HG03196 (cell line): ENCODE measurements at regions not wholly inside any gene's neighbourhood (a gene's known extent, or its start where the extent isn't known, plus 50 kb on each side); places are given as distances from the start of the nearest gene placed in this dataset.

Experiments used
- ATAC-seq: cut with Tn5 transposase; IDR thresholded peaks from one replicate; pipeline ENCODE4 v1.9.1; 2021; ENCODE audit not compliant: unreplicated experiment

DNA sequence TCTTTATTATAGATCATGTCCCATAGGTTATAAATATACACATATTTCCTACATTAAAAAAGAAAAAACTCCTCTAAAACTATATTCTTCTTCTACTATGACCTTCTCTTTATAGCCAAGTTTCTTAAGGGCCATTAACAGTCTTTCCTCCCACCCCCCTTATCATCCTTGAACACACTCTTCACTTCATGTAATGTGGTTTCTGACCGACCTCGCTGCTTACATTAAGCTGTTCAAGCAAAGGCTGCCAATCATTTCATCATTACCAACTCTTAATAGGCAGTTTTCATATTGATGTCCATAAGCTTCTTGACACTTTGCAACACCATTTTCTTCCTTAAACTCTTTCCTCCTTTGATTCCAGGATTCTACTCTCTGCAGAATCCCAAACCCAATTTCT lies 283.0 kb upstream of the PCSK5 start:
- no peak for ATAC-seq

DNA sequence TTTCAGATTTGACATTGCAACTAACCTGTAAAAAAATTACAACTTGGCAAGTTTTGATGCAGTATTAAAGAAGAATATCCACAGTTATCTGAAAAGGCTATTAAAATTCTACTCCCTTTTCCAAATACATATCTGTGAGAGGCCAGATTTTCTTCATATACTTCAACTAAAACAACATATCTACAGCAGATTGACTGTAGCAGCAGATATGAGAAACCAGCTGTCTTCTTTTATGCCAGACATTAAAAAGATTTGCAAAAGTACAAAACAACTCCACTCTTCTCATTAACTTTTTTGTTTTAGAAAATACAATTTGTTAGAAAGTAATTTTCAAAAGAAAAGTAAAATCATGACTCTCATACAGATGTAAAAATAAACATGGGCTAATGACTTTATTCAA lies 281.1 kb upstream of the PCSK5 start:
- no peak for ATAC-seq

DNA sequence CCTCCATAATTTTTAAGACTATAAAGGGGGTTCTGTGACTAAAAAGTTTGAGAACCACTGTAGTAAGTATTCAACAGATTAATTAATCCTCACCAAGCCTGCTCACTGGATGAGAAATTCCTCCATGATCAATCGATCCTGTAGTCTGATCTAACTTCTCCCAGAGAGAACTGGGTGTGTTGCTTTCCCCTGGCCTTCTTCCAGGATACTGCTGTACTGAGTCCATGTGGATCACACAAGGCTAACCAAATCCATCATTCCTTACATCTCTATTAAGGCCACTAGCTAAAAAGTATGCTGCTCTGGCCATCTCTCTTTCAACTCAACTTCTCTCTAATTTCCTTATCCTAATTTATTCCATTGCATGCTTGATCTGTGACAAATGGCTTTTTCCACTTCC lies 280.2 kb upstream of the PCSK5 start:
- ATAC-seq = no peak

DNA sequence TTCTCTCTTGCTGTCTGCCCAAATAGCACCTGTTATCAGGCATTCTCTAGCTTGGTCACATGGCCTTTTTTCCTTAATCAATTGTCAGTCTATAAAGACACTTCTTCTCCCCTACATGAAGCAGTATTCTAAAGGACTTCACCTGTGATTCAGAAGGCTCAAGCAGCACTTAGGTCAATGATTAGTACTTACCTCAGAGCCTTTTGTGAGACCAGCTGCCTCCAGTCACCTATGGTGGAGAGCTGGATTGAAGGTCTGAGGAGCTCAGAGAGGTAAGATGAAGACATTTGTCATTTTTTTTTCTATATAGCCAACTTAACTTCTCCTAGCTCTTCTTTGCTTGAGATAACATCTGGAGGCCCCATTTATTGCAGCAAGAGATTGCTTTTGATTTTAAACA lies 278.3 kb upstream of the PCSK5 start:
- ATAC-seq = no peak

DNA sequence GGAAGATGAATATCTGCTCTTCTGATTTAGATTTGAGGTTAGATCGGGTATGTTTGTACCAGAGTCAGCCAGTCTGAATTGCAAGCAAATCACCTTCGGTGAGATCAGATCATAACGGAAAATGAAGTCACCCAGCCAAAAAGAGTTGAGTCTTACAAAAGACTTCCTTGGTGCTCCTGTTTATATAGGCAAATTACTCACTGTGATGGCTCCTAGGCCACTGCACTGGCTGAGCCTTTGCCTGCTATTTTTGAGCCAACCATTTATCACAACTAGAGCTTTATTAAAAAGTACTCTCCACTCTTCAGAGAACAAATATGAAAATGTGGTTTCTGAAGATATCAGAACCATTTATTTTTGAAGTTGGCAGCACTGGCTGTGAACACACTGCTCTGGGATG lies 277.7 kb upstream of the PCSK5 start:
- ATAC-seq = no peak

DNA sequence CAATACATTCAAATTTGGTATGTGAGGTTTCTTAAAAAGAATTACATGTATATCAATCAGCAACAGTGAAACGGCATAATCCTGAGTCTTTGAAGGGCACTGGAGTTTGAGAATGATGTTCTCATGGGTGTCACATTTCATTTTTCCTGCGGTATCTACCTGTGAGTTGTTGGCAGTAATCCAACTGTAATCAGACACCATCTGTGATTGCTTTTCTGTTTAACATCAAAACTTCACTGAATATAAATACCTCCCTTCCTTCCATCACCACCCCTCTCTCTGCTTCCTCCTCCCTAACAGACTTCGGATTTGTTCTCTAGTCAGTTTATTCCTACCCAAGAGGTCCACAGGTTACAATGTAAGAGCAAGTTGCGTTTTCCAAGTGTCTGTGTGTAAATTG lies 275.2 kb upstream of the PCSK5 start:
- ATAC-seq = no peak

DNA sequence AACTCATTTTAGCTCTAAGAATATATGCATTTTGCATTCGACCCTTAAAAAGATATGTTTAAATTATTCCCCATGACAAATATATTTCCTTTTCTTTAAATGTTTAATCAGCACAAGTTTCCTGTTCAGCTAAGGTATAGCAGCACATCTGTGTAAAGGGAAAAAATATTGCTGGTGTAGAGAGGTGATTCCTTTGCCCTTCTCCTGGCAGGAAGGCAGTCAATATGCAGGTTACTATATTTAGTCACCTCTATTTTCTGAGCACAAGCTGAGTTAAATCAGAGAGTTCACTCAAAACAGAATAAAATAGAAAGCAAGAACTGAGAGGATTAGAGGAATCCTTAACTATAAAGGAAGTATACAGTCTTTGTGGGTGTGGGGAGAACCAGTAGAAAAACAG lies 274.4 kb upstream of the PCSK5 start:
- ATAC-seq = no peak

DNA sequence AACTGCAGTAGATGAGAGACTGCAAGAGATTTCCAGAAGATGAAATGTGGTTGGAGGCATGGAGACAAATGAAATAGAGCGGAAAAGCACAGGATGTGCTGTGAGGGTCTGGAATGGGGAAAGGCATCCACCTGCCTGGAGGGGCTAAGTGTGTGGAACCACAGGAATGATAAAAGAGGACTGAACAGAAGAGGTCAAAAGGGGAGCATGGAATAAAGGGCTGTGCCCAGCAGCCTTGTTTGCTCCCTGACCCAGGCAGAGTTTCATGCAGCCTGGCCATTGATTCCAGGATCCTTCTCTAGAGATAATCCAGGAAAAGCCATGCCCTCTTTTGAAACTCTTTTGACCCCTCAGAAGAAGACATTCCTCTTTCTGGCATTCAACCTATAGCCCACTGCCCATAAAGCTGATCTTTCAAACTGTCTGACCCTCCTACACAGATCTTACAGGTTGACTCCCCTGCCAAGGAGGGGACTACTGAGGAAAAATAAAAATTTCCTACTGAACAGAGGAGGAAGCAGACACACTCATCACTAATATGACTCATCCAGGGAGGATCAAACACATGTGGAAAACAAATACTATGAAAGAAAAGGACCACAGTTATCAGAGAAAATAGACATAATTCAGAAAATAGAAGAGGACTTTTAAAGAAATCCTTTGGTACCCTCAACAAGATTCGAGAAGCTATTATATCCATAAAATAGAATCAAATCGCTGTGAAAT lies 273.5 kb upstream of the PCSK5 start:
- ATAC-seq = no peak

DNA sequence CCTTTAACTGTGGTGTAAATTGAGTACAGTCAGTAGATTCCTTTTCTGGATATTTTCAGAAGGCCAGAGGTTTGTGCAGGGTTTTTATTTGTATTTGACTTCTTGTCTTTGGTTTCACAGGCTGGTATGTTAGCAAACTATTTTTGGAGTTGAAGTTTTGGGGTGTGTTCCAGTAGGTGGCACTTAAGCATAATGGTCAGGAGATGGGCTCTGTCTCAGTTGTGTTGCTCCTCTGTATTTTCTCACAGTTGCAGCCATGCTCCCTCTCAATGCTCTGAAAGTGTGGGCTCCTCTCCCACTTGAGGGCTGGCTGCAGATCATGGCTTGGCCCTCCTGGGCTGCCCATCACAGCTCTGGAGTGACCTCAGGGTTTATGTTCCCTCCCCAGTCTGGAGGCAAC lies 267.0 kb upstream of the PCSK5 start:
- ATAC-seq = no peak

DNA sequence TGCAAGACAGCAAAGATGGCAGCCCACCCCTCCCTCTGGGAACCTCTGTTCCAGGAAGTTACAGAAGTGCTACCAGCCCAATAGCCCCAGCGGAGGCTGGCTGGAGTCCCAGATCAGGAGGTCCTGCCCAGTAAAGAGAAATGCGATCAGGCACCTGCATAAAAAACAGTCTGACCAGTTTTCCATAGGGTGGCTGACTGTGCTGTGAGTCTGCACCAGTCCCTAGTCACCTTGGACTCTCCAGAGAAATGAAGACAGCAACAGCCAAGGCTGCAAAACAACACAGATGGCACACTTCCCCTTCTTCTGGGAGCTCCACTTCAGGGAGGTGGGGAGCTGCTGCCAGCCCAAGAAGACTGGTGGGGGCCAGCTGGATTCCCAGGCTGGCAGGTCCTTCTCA lies 265.5 kb upstream of the PCSK5 start:
- no peak for ATAC-seq

DNA sequence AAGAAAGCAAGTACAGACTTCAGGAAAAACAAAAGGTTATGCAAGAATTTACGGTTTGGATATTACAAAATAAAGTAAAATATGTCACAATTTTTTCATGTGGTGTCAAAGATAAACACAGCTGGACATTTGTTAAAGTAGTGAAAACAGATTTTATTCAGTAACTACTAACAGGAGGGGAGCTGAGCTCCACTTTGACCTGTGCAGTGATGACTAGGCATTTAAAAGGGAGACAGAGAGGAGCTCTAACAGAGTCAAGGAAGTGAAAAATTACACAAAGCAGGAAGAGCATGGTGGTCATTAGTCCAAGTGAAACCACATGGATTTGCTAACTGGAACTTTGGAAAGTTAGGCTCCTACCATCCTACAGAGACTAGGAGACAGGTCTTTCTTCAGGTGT lies 263.6 kb upstream of the PCSK5 start:
- no peak for ATAC-seq

DNA sequence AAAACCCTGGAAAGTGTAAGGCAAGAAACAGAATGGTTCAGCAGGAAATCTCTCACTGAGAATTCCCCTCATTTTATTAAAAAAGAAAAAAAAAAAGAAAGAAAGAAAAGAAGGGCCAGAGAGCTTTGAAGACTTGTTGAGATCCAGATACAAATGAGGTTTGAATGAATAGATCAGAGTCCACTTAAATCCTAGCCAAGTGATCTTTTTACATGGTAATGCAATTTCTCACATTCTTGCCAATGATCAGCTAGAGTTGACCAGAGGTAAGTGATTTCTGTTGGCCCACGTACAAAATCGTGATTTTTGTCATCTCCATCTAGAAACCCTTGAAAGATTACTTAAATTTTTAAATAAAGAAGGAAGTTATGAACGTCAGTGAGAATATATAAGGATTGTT lies 261.5 kb upstream of the PCSK5 start:
- ATAC-seq = no peak

DNA sequence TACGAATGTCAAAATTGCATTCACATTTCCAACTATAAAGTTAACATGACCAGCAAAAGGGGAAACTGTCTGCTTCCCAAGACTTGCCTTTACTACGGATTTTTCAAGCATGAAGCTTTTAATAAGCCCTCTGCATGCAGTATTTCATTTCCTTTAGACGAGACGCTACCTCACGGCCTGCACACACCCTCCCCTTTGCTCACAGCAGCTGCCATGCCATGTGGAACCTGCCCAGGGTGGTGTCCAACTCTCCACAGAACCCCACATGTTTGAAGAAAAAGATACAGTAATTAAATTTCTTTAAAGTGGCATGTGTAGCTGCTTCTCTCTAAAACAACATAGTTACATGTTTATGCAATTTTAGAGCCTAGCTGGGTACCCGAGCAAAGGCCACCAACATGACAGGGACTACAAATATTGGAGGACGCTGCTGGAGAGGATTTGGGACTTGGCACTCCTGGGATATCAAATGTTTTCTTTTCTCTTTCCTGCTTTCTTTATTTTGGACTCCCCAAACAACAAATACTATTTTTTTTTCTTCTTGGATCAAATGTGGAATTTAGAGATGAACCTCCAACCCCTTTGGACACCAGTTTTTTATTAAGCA lies 256.9 kb upstream of the PCSK5 start:
- no peak for ATAC-seq

DNA sequence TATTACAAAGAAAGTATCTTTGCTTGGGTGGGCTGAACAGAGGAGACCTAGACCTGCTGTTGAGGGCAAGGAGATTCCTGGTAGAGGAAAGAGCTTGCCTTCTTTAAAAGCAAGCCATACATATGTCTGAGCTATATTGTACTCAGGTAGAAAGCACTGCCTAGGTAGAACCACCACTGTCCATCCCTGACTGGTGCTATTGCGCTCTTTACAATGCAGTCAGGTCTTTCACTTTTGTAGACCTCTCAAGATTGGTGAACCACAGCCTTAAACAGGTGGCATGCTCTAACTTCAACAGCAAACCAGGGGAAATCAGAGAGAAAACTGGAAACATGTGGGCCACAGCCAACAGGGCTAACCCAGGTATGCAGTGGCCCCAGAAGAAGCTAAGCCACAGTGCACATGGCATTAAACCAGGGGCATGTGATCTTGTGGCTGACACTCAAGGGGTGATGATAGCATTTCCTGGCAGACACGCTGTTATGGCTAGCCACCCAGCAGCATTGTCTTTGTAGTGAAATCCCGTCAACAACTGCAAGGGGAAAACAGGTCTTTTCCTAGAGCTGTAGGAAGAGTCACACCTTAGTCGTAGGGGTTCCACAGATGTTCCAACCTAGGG lies 253.9 kb upstream of the PCSK5 start:
- ATAC-seq = no peak

DNA sequence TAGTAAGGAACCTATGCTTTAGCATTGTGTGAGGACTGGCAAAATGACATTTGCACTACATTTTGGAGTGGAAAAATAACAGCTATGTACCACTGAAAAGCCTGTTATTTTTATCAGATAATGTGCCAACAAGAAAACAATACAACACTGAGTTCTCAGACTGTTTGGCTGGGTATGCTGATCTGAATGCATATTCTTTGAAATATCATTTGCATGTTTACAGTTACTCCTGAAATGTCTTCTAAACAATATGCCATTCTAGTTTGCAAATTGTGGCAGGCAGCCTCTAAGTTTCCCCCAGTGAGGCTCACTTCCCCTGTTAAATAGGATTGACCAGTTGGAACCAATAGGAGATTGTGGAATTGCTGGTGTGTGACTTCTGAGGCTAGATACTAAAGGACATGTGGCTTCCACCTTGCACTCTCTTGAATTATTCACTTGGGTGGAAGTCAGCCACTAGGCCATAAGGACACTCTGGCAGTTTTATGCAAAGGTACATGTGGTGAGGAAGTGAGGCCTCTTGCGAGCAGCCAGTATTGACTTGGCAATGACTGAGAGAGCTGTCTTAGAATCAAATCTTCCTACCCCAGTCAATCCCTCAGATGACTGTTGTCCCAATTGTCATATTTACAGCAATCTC lies 250.4 kb upstream of the PCSK5 start:
- no peak for ATAC-seq

DNA sequence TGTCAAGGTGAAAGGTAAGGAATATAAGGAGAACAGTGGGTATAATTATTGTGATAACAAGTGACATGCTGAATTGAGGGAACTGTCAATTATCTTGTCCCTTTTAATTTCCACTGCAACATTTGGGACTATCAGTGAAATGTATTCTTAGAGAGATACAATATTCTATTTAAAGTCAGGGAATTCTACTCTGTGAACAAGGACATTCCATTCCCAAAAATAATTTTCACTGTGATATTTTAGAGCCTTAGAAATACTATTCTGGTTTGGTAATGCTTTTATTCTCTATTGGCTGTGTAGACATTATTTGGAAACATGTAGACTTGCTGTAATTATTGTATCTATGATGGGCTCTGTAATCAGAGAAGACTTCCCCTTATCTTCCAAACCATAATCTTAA lies 248.0 kb upstream of the PCSK5 start:
- ATAC-seq = no peak

DNA sequence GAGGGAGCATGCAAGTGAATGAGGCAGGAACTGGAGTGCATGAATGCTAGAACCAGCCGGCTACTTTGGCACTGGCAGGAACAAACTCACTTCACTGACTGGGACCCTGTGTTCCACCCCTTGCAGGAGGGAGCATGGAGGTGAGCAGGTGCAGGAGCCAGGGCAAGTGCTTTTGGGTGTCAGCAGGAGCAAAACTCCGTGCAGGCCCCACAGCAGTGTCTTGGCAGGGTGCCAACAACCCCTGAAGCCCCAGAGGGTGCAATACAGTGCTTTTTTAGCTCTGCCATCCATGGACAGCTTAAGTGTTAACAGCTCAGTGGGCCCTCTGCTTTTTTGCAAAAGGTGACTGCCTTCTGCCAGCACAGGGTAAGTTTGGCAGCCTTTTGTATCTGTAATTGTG lies 245.8 kb upstream of the PCSK5 start:
- ATAC-seq = no peak

DNA sequence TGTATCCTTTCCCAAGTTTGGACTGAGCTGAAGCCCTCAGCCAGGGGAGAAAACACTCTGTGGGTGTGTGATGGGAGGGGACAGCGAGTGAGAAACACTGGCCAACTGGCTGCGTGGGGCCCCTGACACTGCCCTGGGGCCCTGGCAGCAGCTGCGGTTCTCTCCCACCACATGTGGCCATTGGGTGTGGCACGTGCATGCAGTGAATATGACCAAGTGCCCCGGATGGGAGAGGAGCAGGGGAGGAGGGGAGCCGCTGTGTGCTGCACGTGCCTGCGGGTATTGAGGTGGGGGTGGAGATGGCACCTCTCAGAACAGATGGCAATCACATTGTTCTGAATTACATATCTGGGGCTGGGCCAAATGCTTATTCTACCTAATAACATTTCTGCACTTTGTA lies 242.4 kb upstream of the PCSK5 start:
- no peak for ATAC-seq

DNA sequence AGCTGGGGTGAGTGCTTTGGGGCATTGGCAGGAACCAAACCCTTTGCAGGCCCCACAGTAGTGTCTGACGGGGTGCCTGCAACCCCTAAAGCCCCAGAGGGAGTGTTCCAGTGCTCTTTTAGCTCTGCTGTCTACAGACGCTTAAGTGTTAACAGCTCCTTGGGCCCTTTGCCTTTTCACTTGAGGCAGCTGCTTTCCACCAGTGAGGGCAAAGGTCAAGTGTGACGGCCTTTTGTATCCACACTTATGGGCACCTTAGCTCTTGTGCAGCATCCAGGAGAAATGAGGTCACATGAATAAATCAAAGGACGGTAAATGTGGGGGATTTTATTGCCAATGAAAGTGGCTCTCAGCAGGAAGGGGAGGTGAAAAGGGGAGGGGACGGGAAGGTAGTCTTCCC lies 241.4 kb upstream of the PCSK5 start:
- no peak for ATAC-seq

DNA sequence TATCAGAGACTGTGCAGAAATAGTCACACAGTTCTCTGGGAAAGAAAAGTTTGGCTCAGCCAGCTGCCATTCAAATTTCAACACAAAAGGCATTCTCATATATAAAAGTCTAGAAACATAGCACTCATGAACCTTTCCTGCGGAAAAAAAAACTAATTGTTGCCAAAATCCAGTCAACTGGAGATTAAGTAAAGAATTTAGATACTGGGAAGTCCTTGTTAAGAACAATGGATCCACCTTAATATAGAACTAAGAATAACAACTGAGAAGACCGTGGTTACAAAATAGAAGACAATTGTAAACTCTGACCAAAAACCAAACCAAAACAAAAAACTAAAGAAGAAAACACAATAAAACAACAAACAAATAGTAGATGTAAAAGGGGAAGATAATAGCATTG lies 238.8 kb upstream of the PCSK5 start:
- ATAC-seq = no peak

DNA sequence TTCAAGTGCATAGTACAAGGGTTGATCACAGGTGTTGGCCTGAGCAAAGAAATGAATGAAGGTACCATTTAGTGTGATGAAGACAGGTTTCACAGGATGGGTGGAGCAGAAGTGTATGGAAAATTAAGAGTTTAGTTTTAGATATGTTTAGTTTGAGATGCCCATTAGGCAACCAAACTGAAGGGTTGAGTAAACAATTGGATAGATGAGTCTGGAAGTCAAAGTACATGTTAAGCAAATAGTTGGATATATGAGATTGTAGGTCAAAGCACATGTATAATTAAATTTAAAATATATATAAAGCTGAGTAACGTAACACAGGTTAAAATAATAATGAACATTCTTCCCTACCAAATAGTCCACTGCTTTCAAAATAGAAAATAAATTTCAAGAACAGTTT lies 237.1 kb upstream of the PCSK5 start:
- no peak for ATAC-seq

DNA sequence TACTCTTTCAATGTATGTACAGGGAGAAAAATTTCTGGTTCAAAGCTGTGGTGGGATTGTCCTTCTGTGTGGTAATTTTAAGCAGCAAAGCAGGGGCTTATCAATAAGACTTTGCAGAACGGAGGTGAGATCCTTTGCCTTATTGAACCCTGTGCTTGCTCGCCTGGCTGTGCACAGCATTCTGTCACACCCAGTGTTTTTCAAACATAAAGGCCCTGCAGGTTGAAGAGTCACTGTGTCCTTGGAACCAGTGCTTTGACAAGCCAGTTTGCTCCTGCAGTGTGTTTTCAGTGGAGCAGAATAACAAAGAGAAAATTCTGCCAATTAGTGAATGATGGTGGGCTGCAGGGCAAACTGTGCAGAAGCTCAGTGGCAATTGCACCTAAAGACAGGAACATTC lies 236.7 kb upstream of the PCSK5 start:
- no peak for ATAC-seq
